Right kidney (tissue), 1 donor: ENCODE measurements at regions not wholly inside any gene's neighbourhood (a gene's known extent, or its start where the extent isn't known, plus 50 kb on each side); places are given as distances from the start of the nearest gene placed in this dataset.

Experiments used
- DNase-seq: peaks from one replicate; pipeline ENCODE4 v3.0.0-alpha.2; 2016

- no peak for DNase-seq
These were observed 348.2 kb upstream of the GOLIM4 start for GRCh38 chr3:168443965-168444364.

GRCh38 chr3:168442502-168442901 lies 346.8 kb upstream of the GOLIM4 start:
- DNase-seq: no peak

GRCh38 chr3:168436245-168436724 lies 340.6 kb upstream of the GOLIM4 start:
- DNase-seq: no peak

DNA sequence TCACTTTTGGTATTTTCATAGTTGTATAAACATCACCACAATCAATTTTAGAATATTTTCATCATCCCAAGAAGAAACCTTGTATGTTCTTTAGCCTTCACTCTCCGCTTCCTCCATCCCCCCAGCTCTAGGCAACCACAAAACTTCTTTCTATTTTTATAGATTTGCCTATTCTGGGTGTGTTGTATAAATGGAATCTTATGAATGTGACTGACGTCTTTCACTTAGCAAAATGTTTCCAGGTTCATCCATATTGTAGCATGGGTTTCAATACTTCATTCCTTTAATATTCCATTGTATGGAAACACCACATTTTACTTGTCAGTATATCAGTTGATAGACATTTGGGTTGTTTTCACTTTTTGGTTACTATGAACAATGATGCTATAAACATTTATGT lies 335.8 kb upstream of the GOLIM4 start:
- no peak for DNase-seq

DNA sequence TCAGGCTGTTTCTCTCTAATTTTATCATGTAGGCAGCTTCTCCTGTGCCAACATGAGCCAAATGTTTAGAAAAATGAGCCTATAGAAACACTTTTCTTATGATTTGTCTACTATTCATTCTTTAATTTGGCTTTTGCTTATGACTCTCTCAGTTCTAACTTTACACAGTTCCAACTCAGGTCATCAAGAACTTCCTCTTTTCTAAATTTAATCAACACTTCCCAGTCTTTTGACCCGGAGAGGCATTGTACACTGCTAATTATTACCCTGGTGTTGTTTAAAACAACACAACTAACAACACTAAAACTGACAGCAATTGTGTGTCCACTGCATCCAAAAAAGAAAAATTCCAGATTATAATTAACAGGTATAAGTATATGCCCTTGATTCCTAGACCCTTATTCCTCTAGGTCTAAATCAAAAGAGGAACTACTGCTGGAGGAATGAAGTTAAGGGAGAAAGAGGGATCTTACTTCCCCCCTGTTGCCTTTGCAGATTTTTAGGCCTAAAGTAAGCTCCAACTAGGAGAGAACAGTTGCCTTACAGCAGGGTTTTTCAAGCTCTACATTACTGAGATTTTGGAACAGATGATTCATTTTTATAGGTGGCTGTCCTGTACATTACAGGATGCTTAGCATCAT lies 332.2 kb upstream of the GOLIM4 start:
- DNase-seq: no peak

DNA sequence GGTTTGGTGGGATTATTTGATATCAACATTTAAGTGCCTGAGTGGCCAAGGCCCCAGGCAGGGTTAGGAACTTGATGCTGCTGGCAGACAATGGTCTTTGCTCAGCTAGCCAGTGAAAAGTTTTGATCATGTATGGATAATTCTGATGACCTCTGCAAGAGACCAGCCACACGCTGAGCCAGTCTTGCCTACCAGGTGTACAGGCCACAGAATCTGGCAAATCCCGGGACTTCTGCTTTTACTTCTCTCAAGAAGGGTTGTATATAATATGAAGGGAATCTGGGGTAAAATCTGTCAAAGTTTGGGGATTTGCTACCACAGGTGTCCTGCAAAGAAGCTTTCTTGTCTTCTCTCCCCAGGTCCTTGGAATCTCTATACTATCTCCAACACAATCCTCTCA lies 331.4 kb upstream of the GOLIM4 start:
- no peak for DNase-seq

- DNase-seq: no peak
These were observed 330.3 kb upstream of the GOLIM4 start for GRCh38 chr3:168425936-168426595.

DNA sequence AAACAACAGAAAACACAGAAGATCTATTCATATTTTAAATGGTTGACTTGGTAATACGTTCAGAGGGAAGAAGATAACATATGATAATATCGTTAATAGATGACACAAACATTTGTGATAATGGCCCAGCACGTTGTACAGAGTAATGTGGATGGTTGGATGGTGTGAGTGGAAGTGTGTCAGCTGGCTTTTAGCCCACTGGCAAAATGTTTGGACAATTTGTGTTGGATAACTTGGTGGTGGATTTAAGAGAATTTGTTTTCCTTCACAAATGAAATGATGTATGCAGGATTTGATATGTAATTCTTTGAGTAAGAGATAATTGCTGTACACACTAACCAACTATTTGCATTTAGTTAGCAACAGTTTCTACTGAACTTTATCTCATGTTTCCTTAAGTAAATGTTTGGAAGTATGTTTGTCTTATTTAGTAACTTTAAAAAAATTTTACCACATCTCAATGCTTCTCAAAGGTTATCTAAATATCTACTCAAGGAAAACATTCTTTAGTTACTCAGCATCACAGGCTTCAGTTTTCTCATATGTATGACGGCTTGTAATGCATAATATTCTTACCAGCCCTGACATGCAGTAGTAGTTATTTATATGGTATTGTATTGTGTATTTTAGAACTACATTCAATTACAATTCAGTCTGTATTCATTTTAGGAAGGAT lies 328.5 kb upstream of the GOLIM4 start:
- no peak for DNase-seq

DNA sequence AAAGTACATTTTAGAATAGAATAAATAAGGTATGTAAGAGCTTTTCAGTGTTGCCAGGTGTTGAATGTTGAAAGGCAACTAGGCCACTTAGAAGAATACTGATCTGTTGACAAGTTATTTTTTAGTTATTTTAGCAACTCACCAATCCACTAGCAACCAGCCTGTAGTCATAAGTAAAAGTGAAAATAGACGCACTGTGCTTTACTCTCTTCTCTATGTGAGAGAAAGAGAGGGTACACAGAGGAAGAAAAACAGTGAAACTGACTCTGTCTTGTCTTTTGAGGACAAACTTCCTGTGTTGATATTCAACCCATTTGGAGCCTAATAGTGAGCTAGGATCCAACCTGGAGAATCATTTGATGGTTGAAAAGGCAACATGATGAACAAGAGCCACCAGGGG lies 327.1 kb upstream of the GOLIM4 start:
- DNase-seq: no peak

DNA sequence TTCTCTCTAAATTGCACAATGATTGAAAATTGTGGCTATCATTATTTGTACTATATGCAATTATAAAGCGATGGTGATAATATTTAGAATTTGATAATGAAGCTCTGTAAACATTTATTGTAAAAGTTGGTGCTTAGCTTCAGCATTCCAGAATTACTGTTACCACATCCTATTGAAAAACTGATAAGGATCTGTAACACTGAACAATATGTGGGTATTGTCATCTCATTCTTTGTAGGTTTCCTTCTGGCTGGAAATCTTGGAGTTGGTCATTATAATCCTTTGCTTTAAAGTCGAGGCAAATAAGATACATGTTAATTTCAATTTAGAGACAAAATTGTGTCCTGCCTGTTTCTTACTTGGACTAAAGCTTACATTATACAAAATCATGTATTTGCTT lies 323.4 kb upstream of the GOLIM4 start:
- DNase-seq: no peak

- no peak for DNase-seq
These were observed 321.3 kb upstream of the GOLIM4 start for GRCh38 chr3:168417016-168417415.

DNA sequence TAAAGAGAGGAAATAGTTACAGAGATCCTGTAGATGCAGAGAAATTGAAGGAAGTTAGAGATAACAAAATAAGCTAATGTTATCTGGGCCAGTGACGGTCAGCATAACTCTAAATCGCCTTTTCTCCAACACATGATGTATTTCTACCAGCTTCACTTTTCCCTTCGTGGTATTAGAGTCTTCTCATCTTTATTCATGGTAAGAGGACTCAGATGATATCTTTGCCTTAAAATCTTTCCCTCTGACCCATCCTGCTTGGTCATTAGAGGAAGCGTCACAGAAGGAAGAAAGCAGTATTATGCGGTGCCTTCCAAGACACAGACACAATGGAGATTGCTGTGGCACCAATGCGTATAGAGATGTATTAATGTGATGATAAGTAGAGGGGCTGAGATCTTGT lies 320.7 kb upstream of the GOLIM4 start:
- no peak for DNase-seq

DNA sequence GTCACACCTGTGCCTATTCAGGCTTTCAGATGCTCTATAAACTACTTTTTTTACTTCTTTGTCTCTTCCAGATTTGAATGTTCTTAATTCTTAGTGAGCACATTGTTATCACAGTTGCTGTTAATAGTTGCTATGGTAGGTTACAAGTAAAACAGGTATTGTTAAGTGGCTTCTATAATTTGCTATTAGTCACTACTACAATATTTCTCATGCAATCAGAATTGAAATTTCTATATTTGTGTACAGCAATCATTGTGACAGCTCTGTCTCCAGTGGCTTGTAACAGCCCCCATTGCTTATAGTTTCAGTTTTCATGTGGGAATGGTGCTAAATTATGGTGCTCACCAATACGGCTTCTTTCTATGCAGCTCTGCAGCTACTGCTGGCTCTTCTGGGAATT lies 318.4 kb upstream of the GOLIM4 start:
- no peak for DNase-seq

DNA sequence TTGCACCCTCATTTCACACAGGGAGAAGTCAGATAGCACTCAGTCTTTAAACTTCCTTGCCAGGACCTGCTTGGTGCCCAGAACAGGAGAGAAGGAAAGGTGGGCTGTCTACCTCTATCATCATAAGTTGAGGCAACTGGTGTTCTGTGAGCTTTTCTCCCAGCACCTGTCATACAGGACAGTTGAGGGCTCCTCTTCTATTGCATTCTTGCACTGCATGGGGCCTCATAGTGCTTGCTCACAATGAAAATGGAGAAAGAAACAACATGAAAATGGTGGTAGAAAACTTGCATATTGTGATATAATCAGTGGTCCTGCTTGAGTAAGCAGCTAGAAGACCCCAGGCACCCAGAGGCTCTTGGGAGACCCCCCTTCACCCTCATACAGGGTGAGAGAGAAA lies 311.7 kb upstream of the GOLIM4 start:
- DNase-seq: no peak

DNA sequence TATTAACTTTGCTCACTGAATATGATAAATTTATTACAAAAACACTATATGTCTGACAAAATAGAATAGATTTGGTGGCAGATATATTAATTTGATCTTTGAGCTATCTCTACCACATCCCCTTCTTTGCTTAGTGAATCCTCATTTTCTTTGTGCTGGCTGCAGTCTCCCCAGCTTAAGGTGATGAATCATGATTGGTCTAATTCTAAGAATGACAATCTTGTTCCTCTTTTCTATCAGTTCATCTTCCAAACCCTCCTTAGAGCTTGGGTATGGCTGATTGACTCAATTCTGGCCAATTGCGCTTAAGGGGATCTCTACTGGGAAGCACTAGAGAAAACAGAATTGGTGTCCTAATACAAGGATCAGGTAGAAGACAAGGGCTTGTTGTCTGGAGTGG lies 309.6 kb upstream of the GOLIM4 start:
- DNase-seq: no peak

GRCh38 chr3:168398371-168399025 lies 302.8 kb upstream of the GOLIM4 start:
- no peak for DNase-seq

DNA sequence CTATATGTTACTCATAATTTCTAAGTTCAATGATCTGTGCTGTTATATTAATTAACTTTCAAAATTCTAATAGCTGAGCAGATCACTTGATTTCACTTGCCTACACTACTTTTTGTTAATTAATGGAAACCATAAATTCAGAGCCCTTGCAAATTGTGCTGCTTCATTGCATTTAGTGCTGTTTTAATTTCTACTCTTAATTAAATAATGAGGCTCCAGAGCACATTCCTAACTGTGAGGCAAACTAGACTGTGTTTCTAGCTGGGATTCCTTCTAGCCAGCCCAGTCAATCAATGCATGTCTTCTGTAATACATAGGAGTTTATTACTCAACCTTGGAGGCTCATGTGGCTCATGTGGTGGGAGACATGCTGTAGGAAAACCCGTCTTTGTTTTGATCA lies 301.1 kb upstream of the GOLIM4 start:
- no peak for DNase-seq

GRCh38 chr3:168395551-168395950 lies 299.8 kb upstream of the GOLIM4 start:
- DNase-seq: no peak

- no peak for DNase-seq
These were observed 298.7 kb upstream of the GOLIM4 start for GRCh38 chr3:168394439-168394838.

DNA sequence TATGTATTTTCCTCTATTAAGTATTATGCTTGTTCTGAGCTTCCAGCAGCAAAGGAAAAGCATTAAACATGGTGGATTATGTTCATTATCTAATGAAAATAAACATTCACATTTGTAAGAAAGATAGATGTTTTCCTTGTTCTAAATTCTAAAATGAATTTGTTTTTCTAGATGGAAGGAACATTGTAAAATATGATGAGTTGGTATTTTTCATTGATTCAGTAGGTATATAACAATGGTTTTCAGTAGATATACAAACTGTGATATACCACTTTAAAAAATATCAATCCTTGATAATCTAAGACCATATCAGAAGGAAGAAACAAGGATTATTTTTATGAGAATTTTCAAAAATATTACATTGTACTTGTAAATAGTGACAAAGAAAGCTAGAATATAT lies 290.6 kb upstream of the GOLIM4 start:
- DNase-seq: no peak

GRCh38 chr3:168384990-168385389 lies 289.3 kb upstream of the GOLIM4 start:
- DNase-seq: no peak

DNA sequence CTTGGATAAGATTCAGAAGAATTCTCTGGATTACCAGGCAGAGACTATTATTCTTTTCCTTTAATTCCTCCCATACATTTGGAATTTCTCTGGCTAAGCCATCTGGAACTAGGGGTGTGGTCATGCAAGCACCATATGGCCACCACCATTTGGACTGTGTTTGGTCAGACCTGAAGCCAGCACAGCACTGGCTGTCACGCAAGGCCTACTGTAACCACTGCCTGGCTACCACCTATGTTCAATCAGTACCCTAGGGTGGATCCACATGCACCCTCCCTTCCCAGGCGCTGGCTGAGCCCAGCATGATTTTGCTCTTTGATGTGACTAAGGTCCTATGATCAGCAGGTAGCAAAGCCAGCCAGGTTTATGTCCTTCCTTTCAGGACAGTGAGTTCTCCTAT lies 287.8 kb upstream of the GOLIM4 start:
- DNase-seq: no peak

DNA sequence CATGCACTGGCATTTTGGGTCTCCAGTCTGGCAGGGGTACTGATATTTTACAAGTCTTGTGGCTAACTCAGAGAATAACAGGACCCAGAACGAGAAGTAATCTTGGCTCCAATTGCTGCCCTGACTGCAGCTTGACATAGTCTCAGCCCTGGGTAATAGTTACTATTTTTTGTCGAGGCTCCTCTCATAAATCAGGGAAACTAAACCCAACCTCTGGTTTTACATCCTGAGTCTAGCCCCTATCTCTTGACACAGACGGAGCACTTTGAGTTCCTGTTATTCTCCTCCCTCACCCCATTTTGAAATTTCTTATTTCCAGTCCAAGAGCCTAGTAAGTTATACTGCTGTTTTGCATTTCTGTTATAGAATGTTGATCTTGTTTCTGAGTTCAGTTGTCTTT lies 276.1 kb upstream of the GOLIM4 start:
- DNase-seq: no peak
